Ovary (tissue), 3 donors: ENCODE measurements at regions not wholly inside any gene's neighbourhood (a gene's known extent, or its start where the extent isn't known, plus 50 kb on each side); places are given as distances from the start of the nearest gene placed in this dataset.

Experiments
- CTCF ChIP-seq, 3 donors: fragments of 450-650 bp in 2 of 3; fragments of 200-600 bp in 1 of 3; IDR thresholded peaks; one replicate each; pipeline versions ENCODE4 v1.5.1 to v1.8.0; 2016 to 2022; ENCODE audit warnings: antibody characterized with exemption in 3 of 3, mild to moderate bottlenecking in 1 of 3
- EP300 ChIP-seq: sonication (generic); formaldehyde crosslinking; IDR thresholded peaks from one replicate; pipeline ENCODE4 v1.6.1; 2017; ENCODE audit warnings: antibody characterized with exemption
- POLR2A ChIP-seq: fragments of 450-650 bp; IDR thresholded peaks from one replicate; pipeline ENCODE4 v1.6.1; 2017; ENCODE audit warnings: antibody characterized with exemption, mild to moderate bottlenecking, moderate library complexity
- donor health status: DM: no; HTN: no; CAD: no.

- TF ChIP-seq EP300: no peak
- no peak for TF ChIP-seq CTCF (IDR thresholded peaks at IDR 0.05)
- no peak for TF ChIP-seq POLR2A
These were observed 806.4 kb downstream of the USP25 start for GRCh38 chr21:16536140-16536539.
